K562 (cell line): ENCODE measurements at regions not wholly inside any gene's neighbourhood (a gene's known extent, or its start where the extent isn't known, plus 50 kb on each side); places are given as distances from the start of the nearest gene placed in this dataset.
"Not testable (repeated sequence)": the region's sequence is repeated elsewhere in the genome, so short reads cannot be mapped to it uniquely, and the experiment has no call there.

ENCODE experiments used
- MTA3 ChIP-seq: fragments of 450-650 bp; formaldehyde crosslinking; IDR thresholded peaks from 2 replicates; pipeline ENCODE4 v1.6.1; 2017; ENCODE audit warnings: mild to moderate bottlenecking, borderline replicate concordance
- RAD21 ChIP-seq, 2 experiments: fragments of 250-450 bp in 1 of 2; fragments of 450-650 bp in 1 of 2; sonication (Bioruptor Pico) in 1 of 2; formaldehyde crosslinking in 1 of 2; IDR thresholded peaks in 1 of 2; conservative IDR thresholded peaks in 1 of 2; 2 replicates each; pipeline versions ENCODE4 v1.4.0 to v1.8.0; 2020 to 2022; ENCODE audit warnings: mild to moderate bottlenecking in 2 of 2, moderate library complexity in 1 of 2
- TF ChIP-seq, protein P1 (sequence below), 2 experiments: fragments of 450-650 bp; formaldehyde crosslinking in 1 of 2; IDR thresholded peaks; 2 replicates each; pipeline versions ENCODE4 v1.4.0 to v1.6.1; 2014 to 2020; ENCODE audit warnings: mild to moderate bottlenecking in 2 of 2, borderline replicate concordance in 1 of 2, low read depth in 1 of 2

DNA sequence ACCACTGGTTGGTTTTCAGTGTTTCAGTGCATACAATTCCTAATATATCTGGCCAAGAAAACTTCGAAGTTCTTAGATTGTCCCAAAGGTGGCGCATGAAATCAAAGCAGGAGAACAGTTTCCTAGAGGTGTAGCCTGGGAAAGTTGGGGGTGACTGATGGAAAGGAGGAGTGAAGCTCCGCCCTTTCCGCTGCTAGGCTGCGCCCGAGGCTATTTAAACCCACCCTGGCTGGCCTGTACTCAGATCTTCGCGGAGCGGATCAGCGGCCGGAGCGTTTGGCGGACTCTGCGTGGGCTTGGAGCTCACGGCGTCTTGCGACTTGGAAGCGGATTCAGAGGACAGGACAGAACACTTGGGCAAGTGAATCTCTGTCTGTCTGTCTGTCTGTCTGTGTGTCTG lies 328.7 kb downstream of the CWH43 start (continued):
- TF ChIP-seq MTA3, result peak; percentile 76
- TF ChIP-seq, protein P1, sequence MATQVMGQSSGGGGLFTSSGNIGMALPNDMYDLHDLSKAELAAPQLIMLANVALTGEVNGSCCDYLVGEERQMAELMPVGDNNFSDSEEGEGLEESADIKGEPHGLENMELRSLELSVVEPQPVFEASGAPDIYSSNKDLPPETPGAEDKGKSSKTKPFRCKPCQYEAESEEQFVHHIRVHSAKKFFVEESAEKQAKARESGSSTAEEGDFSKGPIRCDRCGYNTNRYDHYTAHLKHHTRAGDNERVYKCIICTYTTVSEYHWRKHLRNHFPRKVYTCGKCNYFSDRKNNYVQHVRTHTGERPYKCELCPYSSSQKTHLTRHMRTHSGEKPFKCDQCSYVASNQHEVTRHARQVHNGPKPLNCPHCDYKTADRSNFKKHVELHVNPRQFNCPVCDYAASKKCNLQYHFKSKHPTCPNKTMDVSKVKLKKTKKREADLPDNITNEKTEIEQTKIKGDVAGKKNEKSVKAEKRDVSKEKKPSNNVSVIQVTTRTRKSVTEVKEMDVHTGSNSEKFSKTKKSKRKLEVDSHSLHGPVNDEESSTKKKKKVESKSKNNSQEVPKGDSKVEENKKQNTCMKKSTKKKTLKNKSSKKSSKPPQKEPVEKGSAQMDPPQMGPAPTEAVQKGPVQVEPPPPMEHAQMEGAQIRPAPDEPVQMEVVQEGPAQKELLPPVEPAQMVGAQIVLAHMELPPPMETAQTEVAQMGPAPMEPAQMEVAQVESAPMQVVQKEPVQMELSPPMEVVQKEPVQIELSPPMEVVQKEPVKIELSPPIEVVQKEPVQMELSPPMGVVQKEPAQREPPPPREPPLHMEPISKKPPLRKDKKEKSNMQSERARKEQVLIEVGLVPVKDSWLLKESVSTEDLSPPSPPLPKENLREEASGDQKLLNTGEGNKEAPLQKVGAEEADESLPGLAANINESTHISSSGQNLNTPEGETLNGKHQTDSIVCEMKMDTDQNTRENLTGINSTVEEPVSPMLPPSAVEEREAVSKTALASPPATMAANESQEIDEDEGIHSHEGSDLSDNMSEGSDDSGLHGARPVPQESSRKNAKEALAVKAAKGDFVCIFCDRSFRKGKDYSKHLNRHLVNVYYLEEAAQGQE (IDR thresholded peaks at IDR 0.05; ENCODE audit: borderline replicate concordance), result peak; percentile 20; the same call in 1 of the 2 replicates
- TF ChIP-seq, protein P1 (CRISPR knock-in tag; IDR thresholded peaks at IDR 0.05; ENCODE audit: low read depth), result not testable (repeated sequence)
- TF ChIP-seq RAD21 (CRISPR knock-in tag; conservative IDR thresholded peaks at IDR 0.05 in 1 of 2, IDR thresholded peaks at IDR 0.05 in 1 of 2), result peak; percentile 17 to 35; a peak in 2 of 4 replicates
- TF ChIP-seq, all 486 proteins: peak for 12; not testable (repeated sequence) for 474
